ENCODE measurements at regions not wholly inside any gene's neighbourhood (a gene's known extent, or its start where the extent isn't known, plus 50 kb on each side); places are given as distances from the start of the nearest gene placed in this dataset.

GRCh38 chr2:17252258-17252657 lies 266.0 kb downstream of the RAD51AP2 start:
- Mint-ChIP-seq H3K27ac (no peak overlapping the region), H3K36me3 (ENCODE audit: low read depth) (no peaks in the 10 kb centered on the region), H3K9me3 (peaks cover 2% of the 10 kb centered on the region), H3K4me3 (no peak overlapping the region), H3K4me1 (ENCODE audit: low read depth) (no peaks in the 10 kb centered on the region), H3K27me3 (no peaks in the 10 kb centered on the region)
- TF ChIP-seq CTCF (IDR thresholded peaks at IDR 0.05): no peak
- ChIA-PET POLR2A (no interaction called here), CTCF (no interaction called here)
- intact Hi-C loops (cut with micrococcal nuclease): no loop called here
- DNase-seq (no peak), ATAC-seq (no peak)

GRCh38 chr2:17251171-17251570 lies 267.1 kb downstream of the RAD51AP2 start:
- H3K36me3 Mint-ChIP-seq (ENCODE audit: low read depth): no peaks in the 10 kb centered on the region
- H3K27me3 Mint-ChIP-seq: no peaks in the 10 kb centered on the region
- no peak for TF ChIP-seq CTCF (IDR thresholded peaks at IDR 0.05)
- H3K4me3 Mint-ChIP-seq: no peak overlapping the region
- ATAC-seq: no peak
- peaks cover 2% of the 10 kb centered on the region for H3K9me3 Mint-ChIP-seq
- CTCF ChIA-PET: no interaction called here
- no peak overlapping the region for H3K27ac Mint-ChIP-seq
- DNase-seq: no peak
- H3K4me1 Mint-ChIP-seq (ENCODE audit: low read depth): no peaks in the 10 kb centered on the region
- POLR2A ChIA-PET: no interaction called here
- intact Hi-C loops (cut with micrococcal nuclease): no loop called here

GRCh38 chr2:17249249-17249648 lies 269.0 kb downstream of the RAD51AP2 start:
- no peaks in the 10 kb centered on the region for H3K36me3 Mint-ChIP-seq (ENCODE audit: low read depth)
- H3K4me1 Mint-ChIP-seq (ENCODE audit: low read depth): no peaks in the 10 kb centered on the region
- TF ChIP-seq CTCF (IDR thresholded peaks at IDR 0.05): no peak
- H3K27me3 Mint-ChIP-seq: no peaks in the 10 kb centered on the region
- DNase-seq: no peak
- H3K9me3 Mint-ChIP-seq: peaks cover 2% of the 10 kb centered on the region
- intact Hi-C loops (cut with micrococcal nuclease): no loop called here
- CTCF ChIA-PET: no interaction called here
- H3K4me3 Mint-ChIP-seq: no peak overlapping the region
- H3K27ac Mint-ChIP-seq: no peak overlapping the region
- no peak for ATAC-seq
- POLR2A ChIA-PET: no interaction called here

GRCh38 chr2:17245906-17246305 lies 272.3 kb downstream of the RAD51AP2 start:
- no peak overlapping the region for H3K4me3 Mint-ChIP-seq
- H3K36me3 Mint-ChIP-seq (ENCODE audit: low read depth): no peaks in the 10 kb centered on the region
- no peaks in the 10 kb centered on the region for H3K4me1 Mint-ChIP-seq (ENCODE audit: low read depth)
- ChIA-PET POLR2A (no interaction called here), CTCF (no interaction called here)
- H3K27ac Mint-ChIP-seq: no peak overlapping the region
- intact Hi-C loops (cut with micrococcal nuclease): no loop called here
- DNase-seq (no peak), ATAC-seq (no peak)
- H3K27me3 Mint-ChIP-seq: no peaks in the 10 kb centered on the region
- peaks cover 2% of the 10 kb centered on the region for H3K9me3 Mint-ChIP-seq
- no peak for TF ChIP-seq CTCF (IDR thresholded peaks at IDR 0.05)

GRCh38 chr2:17242813-17243485 lies 275.3 kb downstream of the RAD51AP2 start:
- ATAC-seq (no peak), DNase-seq (no peak)
- Mint-ChIP-seq H3K4me3 (no peak overlapping the region), H3K27ac (no peak overlapping the region), H3K36me3 (ENCODE audit: low read depth) (no peaks in the 10 kb centered on the region), H3K9me3 (no peaks in the 10 kb centered on the region), H3K4me1 (ENCODE audit: low read depth) (no peaks in the 10 kb centered on the region), H3K27me3 (no peaks in the 10 kb centered on the region)
- TF ChIP-seq CTCF (IDR thresholded peaks at IDR 0.05): no peak
- ChIA-PET CTCF (no interaction called here), POLR2A (no interaction called here)
- intact Hi-C loops (cut with micrococcal nuclease): no loop called here
